Suprapubic skin (tissue), 3 donors: ENCODE measurements at regions not wholly inside any gene's neighbourhood (a gene's known extent, or its start where the extent isn't known, plus 50 kb on each side); places are given as distances from the start of the nearest gene placed in this dataset.

Experiments
- EP300 ChIP-seq: sonication (generic); formaldehyde crosslinking; IDR thresholded peaks from one replicate; pipeline ENCODE4 v1.6.1; 2017; ENCODE audit warnings: antibody characterized with exemption
- TF ChIP-seq, protein P1 (sequence below), 2 donors: fragments of 200-600 bp in 1 of 2; fragments of 450-650 bp in 1 of 2; sonication (generic) in 1 of 2; IDR thresholded peaks; one replicate each; pipeline ENCODE4 v1.5.1; 2016 to 2019; ENCODE audit warnings: antibody characterized with exemption in 2 of 2, mild to moderate bottlenecking in 1 of 2, moderate library complexity in 1 of 2

- TF ChIP-seq, protein P1, sequence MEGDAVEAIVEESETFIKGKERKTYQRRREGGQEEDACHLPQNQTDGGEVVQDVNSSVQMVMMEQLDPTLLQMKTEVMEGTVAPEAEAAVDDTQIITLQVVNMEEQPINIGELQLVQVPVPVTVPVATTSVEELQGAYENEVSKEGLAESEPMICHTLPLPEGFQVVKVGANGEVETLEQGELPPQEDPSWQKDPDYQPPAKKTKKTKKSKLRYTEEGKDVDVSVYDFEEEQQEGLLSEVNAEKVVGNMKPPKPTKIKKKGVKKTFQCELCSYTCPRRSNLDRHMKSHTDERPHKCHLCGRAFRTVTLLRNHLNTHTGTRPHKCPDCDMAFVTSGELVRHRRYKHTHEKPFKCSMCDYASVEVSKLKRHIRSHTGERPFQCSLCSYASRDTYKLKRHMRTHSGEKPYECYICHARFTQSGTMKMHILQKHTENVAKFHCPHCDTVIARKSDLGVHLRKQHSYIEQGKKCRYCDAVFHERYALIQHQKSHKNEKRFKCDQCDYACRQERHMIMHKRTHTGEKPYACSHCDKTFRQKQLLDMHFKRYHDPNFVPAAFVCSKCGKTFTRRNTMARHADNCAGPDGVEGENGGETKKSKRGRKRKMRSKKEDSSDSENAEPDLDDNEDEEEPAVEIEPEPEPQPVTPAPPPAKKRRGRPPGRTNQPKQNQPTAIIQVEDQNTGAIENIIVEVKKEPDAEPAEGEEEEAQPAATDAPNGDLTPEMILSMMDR (IDR thresholded peaks at IDR 0.05) = no peak
- no peak for TF ChIP-seq EP300
These were observed 156.5 kb downstream of the FOXL1 start for GRCh38 chr16:86734543-86735460.
